Skeletal muscle cell (primary cell): ENCODE measurements at regions not wholly inside any gene's neighbourhood (a gene's known extent, or its start where the extent isn't known, plus 50 kb on each side); places are given as distances from the start of the nearest gene placed in this dataset.
"Not testable (repeated sequence)": the region's sequence is repeated elsewhere in the genome, so short reads cannot be mapped to it uniquely, and the experiment has no call there.

Experiments used
- DNase-seq: peaks from one replicate; pipeline ENCODE4 v3.0.0-alpha.2; 2010; ENCODE audit warnings: low read depth
- H3K4me3 ChIP-seq: 2 replicates; pipeline ENCODE4 v1.5.1; 2011; ENCODE audit warnings: low read depth, mild to moderate bottlenecking, control low read depth, low read length, moderate library complexity

DNA sequence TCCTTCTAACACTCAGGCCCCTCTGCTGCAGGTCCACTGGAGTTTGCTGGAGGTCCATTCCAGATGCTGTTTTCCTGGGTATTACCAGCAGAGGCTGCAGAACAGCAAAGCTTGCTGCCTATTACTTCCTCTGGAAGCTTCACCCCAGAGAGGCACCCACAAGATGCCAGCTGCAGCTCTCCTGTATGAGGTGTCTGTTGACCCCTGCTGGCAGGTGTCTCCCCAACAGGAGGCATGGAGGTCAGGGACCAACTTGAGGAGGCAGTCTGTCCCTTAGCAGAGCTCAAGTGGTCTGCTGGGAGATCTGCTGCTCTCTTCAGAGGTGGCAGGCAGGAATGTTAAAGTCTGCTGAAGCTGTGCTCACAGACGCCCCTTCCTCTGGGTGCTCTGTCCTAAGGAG, 204.8 kb downstream of the FCRL5 start:
- no peak for DNase-seq

DNA sequence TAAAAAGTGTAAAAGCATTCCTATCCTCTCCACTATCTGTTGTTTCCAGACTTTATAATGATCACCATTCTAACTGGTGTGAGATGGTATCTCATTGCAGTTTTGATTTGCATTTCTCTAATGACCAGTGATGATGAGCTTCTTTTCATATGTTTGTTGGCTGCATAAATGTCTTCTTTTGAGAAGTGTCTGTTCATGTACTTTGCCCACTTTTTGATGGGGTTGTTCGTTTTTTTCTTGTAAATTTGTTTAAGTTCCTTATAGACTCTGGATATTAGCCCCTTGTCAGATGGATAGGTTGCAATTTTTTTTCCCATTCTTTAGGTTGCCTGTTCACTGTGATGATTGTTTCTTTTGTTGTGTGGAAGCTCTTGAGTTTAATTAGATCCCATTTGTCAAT, 199.6 kb upstream of the ETV3 start:
- DNase-seq, H3K4me3 ChIP-seq: not testable (repeated sequence)

More for the DNA sequence above, 204.8 kb downstream of the FCRL5 start:
- no peak overlapping the region for H3K4me3 ChIP-seq

DNA sequence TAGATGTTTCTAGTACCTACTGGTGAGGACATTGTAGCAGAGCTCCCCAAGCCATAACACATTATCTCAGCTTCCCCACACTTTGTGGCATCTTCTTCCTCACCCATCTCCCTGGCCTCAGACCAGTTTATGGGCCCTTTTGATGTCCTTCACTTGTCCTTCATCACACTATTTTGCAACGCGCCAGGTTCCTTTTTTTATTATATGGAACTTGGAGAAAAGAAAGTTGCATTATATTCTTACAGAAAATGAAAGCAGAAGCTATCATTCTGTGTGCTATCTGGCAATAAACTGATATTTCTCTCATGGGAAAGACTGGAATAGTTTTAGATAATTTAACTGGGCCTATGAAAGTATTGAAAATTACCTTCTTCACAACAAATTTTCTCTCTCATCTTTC, 196.9 kb upstream of the ETV3 start:
- H3K4me3 ChIP-seq = no peak overlapping the region
- DNase-seq = no peak

DNA sequence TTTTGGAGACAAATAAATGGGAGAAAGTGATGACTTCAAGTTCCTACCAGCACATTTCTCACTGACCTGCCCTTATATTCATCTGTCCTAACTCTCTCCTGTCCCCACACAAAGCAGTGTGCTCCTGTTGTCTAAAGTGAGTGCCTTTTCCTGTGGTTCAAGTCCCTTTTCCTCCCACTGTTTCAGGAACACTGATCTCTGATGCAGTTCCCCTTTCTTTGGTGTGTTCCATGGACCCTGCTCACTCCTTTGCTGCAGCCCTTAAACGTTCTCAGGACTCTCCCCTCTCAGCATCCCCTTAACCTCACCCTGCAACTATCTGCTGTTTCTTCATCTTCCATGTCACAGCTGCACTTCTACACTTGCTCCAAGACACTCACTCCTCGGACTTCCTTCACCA, 195.8 kb upstream of the ETV3 start:
- no peak overlapping the region for H3K4me3 ChIP-seq
- DNase-seq = no peak

DNA sequence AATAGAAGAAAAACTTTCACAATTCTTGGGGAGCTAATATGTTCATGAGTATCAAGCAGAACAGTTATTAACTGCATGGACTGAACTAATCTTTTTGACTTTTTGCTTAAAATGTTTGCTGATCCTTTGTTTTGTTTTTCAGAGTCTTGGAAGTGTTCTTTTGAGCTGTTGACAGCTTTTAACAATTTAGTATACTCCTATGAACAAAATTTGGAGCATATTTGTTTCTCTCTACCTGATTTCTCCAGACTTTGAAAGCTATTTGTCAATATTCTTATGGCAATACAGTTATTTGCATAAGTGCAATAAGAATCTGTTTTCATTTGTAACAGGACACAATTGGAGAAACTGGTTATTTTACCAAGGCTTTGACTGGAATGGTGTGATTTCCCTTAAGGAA, 192.0 kb upstream of the ETV3 start:
- not testable (repeated sequence) for H3K4me3 ChIP-seq, DNase-seq

DNA sequence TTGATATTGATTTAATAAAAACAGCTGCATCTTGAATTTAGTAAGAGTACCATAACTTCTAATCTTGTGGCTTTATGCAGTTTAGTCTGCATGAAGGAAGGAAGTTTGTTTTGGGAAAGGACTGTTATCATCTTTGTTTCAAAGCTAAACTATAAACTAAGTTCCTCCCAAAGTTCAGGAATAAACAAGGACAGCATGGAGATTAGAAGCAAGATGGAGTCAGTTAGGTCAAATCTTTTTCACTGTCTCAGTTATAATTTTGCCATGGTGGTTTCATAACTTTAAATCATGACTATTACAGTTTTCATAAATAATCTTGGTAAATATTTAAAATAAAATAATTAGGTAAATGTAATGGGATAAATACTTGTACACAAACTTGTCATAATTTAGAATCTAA, 189.9 kb upstream of the ETV3 start:
- not testable (repeated sequence) for DNase-seq, H3K4me3 ChIP-seq

DNA sequence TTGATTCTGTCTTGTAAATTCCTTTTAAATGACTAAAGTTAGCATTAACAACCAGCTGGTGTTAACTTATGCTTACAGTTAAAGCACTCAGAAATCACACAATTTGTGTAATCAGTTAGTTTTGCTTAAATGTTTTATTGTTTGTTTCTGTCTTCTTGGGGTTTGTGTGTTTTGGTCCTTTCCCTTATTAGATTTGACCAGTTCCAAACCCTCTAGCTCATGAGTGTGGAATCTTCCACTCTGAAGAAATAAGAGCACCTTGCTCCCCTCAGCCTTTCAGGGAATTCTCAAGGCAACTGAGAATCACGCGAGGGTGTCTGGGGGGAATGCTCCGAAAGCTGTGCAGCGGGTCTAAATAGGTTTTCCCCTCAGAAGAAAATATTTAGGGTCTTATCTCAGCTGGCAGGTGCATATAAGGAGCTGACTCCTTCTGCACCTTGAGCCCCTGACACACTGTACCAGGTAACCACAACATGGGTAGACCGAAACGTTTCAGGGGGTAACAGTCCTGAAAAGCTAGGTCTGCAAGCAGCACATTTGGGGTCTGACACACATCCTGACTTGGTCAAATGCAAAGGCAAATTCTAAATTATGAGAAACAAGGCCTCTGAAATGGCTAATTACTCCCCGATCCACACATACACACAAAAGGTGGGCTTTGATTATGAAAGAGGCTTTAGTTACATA, 188.1 kb upstream of the ETV3 start:
- no peak overlapping the region for H3K4me3 ChIP-seq
- DNase-seq = no peak

DNA sequence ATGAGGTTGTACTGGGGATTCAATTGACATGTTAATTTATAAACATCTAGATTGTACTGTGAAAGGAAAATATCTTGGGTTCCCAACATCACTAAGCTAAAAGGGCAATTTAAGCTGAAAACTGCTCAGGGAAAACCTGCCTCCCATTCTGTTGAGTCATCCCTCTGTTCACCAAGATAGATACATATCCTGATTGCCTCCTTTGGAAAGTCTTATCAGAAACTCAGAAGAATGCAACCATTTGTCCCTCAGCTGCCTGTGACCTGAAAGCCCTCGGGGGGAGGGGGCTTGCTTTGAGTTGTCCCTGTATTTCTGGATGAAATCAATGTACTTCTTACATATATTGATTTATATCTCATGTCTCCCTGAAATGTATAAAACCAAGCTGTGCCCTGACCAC, 187.0 kb upstream of the ETV3 start:
- DNase-seq = no peak
- H3K4me3 ChIP-seq = no peak overlapping the region

DNA sequence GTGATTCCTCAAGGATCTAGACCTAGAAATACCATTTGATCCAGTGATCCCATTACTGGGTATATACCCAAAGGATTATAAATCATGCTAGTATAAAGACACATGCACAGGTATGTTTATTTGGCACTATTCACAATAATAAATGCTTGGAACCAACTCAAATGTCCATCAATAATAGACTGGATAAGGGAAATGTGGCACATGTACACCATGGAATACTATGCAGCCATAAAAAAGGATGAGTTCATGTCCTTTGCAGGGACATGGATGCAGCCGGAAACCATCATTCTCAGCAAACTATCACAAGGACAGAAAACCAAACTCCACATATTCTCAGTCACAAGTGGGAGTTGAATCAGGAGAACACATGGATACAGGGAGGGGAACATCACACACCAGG, 183.8 kb upstream of the ETV3 start:
- not testable (repeated sequence) for H3K4me3 ChIP-seq, DNase-seq

DNA sequence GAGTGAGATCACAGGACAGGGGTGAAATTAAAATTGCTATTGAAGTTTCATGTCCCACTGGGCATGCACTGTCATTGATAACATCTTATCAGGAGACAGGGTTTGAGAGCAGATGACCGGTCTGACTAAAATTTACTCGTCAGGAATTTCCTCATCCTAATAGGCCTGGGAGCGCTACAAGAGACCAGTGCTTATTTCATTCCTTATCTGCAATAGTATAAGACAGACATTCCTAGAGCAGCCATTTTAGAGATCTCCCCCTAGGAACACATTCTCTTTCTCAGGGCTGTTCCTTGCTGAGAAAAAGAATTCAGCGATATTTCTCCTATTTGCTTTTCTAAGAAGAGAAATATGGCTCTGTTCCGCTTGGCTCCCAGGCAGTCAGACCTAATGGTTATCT, 181.4 kb upstream of the ETV3 start:
- H3K4me3 ChIP-seq = no peak overlapping the region

DNA sequence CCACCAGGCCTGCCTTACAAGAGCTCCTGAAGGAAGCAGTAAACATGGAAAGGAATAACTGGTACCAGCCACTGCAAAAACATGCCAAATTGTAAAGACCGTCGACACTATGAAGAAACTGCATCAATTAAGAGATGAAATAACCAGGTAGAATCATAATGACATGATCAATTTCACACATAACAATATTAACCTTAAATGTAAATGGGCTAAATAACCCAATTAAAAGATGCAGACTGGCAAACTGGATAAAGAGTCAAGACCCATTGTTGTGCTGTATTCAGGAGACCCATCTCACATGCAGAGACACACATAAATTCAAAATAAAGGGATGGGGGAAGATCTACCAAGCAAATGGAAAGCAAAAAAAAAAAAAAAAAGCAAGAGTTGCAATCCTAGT, 179.0 kb upstream of the ETV3 start:
- not testable (repeated sequence) for DNase-seq, H3K4me3 ChIP-seq

More for the DNA sequence above, 181.4 kb upstream of the ETV3 start:
- DNase-seq = no peak

DNA sequence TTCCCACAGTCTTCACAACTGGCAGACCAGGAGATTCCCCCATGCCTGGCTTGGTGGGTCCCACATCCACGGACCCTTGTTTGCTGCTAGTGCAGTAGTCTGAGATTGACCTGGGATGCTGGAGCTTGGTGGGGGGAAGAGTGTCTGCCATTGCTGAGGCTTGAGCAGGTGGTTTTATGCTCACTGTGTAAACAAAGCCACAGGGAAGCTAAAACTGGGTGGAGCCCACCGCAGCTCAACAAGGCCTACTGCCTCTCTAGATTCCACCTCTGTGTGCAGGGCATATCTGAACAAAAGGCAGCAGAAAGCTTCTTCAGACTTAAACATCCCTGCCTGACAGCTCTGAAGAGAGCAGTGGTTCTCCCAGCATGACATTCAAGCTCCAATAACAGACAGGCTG, 177.3 kb upstream of the ETV3 start:
- no peak for DNase-seq

DNA sequence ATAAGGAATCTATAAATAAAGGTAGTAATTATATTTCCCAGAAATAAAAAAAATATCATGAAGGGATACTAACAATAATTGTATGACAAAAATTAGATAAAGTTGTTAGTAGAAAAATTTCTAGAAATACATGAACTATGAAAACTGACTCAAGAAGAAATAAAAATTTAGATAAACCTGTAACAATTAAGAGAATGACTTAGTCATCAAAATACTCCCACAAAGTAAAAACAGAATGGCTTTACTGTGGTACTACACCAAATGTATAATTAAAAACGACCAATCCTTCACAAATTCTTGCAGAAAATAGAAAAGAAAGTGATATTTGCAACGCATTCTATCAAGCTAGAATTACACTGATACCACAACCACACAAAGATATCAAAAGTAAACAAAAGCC, 176.2 kb upstream of the ETV3 start:
- no peak for DNase-seq
- no peak overlapping the region for H3K4me3 ChIP-seq

More for the DNA sequence above, 177.3 kb upstream of the ETV3 start:
- no peak overlapping the region for H3K4me3 ChIP-seq

DNA sequence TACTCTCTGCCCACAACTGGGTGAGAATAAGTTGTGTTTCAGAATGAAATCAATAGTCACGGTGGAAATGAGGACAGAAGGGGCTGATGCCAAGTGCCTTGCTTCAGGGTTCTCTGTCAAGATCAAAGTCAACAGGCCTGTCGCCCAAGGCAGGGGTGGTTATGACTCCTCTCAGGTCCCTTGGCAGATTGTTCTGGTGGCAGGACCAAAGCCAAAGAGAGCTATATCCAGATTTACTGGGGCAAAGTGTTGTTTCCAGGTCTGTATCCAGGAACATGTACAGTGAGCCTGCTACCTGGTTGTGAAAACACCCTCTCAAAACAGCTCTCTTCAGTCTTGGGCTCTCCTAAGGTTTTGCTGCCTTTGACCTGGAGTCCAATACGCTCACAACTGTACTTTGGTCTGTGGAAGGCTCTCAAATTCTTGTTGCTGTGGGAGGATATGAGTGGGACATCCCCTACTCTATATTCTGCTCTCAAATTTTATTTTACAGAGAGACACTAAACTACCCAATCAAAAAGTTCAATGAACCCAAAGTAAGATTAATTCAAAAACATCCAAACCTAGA, 175.1 kb upstream of the ETV3 start:
- DNase-seq = no peak
- no peak overlapping the region for H3K4me3 ChIP-seq

DNA sequence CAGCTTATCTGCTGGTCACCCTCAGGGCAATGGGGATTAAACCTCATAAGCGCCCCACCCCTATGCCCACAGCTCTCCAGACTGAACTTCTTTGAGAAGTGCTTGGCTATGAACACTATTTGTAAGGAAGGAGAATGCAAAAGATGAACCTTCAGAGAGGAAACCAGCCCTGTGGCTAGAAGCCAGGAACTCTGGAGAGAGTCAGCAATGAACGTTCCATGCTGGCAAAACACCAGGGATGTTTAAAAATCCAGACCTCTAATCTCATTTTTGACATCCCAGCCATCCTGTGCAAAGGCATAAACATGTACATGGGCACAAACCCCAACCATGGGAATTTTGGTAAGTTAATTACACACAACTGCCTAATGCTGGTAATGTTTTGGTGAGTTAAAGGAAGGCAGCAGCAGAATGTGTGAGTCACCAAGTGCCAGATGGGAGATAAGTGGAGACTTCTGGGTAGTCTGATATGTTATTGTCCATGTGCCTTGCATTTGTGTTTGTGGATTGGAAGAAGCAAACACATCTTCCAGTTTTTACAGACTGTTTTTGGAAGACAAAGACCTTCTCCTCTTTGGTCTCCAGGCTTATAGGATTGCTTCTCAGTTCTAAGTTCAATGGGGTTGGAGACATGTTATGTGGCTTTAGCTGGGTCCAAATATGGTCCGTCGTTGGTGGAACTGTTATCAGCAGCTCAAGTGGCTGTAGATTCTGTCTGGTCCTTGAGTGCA, 174.1 kb upstream of the ETV3 start:
- no peak overlapping the region for H3K4me3 ChIP-seq
- DNase-seq = no peak

DNA sequence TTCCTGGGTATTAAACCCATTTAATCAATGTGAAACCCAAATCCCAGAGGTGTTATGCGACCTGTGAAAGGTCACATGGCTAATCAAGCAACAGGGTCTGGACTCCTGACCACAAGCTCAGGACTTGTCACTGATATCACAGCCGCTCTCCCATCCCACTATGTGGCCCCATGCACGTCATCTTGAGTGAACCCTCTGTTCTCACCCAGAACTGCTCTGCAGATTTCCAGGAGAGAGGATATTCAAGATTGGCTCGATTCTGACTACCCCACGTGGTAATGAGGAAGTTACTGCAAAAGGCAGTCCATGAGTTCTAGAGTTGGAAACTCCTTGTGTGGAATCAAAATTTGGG, 173.5 kb upstream of the ETV3 start:
- no peak overlapping the region for H3K4me3 ChIP-seq
- DNase-seq = no peak

DNA sequence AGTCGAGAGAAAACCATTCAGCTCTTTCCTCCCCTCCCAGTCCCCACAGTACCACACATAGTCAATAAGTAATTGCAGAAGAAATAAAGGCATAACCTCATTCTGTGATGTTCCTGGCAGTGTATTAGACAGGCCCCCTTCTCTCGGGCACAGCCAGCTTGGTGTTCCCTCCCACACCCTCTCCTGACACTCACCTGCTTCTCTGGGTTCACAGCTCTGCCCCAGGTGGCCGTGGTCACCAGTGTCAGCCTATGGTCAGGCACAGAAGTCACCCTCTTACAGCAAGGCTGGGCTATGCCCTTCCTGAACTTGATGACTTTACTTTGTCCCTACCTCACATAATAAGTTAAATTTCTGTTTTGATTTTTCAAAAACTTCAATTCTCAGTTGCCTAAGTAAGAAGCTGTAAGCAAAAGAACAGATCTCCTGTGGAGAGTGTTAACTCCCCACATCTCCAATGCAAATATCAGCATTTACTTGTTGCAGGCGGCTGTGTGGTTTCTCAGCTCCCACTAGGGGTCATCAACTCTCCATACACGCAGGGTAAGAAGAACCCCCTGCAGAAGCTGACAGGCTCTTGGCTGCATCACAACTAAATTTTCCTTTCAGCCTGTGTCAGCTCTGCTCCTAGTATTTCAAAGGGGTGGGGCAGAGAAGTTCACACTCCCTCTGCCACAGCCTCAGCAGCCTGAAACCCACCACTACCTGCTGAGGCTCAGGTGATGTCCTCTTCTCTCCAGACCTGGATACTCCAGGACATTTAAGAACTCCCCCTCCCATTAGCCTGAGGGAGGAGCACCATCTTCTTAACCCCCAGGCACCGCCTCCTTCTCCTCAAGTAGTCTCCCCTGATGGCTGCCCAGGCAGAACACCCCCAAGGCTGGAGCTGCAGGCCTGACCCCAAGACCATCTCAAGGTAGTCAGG, 172.9 kb upstream of the ETV3 start:
- DNase-seq = peak; percentile 2
- H3K4me3 ChIP-seq = not testable (repeated sequence)

DNA sequence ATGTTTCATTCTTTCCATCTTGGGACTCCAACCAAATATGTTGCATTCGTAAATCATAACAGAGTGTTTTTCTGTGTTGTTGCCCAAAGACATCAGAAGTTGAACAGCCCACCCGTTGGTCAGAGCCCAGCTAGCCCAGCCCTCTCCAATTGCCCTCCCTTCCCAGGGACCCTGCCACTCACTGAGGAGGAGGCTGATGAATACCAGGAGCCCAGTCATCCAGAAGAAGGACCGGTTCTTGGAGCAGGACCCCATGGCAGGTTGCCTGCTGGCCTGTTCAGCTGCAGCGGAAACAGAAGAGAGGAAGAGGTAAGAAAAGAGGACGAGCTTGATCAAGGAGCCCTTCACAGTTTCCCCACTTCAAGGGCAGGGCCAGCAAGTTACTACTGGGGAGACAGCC, 172.2 kb upstream of the ETV3 start:
- no peak overlapping the region for H3K4me3 ChIP-seq
- DNase-seq = no peak

DNA sequence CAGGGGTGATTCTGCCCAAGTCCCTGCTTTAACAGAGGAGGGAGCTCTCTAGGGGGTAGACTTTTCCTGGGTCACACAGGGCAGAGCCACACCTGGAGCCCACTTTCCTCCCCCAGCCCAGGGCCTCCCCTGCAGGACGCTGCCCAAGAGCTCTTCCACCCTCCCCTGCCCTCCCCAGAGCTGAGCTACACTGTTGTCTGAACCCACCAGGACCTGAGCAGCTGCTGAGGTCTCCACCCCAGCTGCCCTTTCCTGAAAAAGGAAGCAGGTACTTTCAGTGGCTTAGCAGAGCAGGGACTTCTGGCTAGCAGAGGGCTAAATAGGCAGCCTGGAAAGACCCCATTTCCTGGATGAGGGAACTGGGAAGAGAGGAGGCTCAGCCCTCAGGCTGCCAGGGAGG, 169.3 kb upstream of the ETV3 start:
- no peak for DNase-seq
- H3K4me3 ChIP-seq = no peak overlapping the region

DNA sequence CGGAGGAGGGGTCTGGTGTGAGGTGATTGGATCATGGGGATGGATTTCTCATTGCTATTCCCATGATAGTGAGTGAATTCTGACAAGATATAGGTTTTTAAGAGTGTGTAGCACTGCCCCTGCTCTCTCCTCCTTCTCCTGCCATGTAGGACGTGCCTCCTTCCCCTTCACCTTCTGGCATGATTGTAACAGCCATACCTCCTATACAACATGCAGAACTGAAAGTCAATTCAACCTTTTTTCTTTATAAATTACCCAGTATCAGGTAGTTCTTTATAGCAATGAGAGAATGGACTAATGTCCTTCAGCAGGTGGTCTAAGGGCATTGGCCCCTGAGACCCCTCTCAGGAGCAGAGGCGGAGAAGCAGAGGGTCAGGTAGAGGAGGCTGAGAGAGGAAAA, 168.7 kb upstream of the ETV3 start:
- no peak overlapping the region for H3K4me3 ChIP-seq
- DNase-seq = no peak
